GM12872 (cell line): ENCODE measurements at regions not wholly inside any gene's neighbourhood (a gene's known extent, or its start where the extent isn't known, plus 50 kb on each side); places are given as distances from the start of the nearest gene placed in this dataset.

ENCODE experiments used
- TF ChIP-seq, protein P1 (sequence below): IDR thresholded peaks from 3 replicates; pipeline ENCODE4 v1.5.1; 2011; ENCODE audit warnings: low read depth, mild to moderate bottlenecking, low read length, moderate library complexity; ENCODE audit not compliant: insufficient read depth

DNA sequence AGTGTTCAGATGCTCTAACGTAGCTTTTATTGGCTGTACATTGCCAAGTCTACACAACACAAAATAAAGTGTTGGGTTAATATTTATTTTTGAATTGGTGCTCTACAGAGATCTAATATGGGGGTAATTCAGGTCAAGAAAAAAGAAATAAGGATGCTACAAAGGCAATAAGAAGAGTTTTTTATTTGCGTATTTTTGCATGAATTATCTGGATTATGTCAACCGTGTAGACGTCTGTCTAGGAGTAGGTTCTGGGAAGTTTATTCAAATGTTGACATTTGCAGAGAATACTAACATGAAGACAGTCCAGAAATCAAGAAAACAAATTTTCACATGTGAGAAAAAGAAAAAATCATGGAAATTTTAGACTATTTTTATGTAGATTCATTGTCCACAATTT, 876.7 kb upstream of the POU3F3 start:
- TF ChIP-seq, protein P1, sequence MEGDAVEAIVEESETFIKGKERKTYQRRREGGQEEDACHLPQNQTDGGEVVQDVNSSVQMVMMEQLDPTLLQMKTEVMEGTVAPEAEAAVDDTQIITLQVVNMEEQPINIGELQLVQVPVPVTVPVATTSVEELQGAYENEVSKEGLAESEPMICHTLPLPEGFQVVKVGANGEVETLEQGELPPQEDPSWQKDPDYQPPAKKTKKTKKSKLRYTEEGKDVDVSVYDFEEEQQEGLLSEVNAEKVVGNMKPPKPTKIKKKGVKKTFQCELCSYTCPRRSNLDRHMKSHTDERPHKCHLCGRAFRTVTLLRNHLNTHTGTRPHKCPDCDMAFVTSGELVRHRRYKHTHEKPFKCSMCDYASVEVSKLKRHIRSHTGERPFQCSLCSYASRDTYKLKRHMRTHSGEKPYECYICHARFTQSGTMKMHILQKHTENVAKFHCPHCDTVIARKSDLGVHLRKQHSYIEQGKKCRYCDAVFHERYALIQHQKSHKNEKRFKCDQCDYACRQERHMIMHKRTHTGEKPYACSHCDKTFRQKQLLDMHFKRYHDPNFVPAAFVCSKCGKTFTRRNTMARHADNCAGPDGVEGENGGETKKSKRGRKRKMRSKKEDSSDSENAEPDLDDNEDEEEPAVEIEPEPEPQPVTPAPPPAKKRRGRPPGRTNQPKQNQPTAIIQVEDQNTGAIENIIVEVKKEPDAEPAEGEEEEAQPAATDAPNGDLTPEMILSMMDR, result no peak

DNA sequence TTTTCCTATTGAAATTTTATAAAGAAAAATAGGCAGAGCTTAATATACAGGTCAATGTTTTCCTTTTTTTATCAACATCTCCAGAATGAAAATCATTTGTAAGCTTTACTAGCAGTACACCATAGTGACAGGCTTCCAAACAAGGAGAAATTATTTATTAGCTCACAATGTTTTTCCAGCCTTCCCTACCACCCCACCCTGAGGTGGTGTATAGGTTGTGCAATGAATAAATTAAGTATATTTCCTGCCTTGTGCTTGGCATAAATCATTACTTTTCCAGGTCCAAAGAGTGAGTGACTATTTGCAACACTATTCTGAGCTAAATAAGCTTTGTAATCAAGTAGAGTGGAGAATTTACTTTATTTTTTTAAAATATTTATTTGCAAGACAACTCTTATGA, 876.2 kb upstream of the POU3F3 start:
- TF ChIP-seq, protein P1, result no peak

DNA sequence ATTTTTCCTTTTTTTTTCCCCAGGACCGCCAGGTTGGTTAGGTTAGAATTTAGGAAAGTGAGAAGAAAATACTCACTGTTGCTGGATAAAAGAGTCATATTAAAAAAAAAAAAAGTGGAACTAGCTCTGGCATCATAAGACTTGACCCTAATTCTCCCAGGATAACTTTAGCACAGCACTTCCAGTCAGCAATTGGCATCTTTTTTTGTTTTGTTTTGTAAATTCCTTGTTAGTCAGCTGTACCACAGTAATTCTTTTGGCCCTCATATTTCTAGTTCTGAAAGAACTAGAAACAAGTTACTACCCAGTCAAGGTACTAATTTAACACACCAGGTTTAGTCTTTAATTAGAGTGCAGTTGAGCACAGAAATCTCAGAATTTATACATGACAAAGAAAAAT, 873.5 kb upstream of the POU3F3 start:
- TF ChIP-seq, protein P1, result no peak

DNA sequence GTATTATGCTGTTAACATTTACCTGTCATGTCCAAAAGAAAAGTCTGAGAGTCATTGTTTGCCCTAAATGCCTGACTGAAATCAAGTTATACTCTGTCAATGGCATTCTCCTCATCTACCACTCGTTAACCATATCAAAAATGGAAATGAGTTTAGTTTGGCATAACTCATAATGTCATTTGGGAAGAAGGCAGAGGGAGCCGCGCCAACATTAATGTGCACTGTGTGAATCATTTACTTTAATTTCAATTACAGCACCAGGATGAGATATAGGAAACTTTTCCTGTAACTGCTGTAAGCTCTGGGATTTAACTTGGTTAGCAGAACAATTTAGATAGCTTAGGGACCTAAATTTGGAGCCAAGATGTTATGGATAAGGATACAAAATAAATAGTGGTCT, 871.2 kb upstream of the POU3F3 start:
- TF ChIP-seq, protein P1, result no peak

DNA sequence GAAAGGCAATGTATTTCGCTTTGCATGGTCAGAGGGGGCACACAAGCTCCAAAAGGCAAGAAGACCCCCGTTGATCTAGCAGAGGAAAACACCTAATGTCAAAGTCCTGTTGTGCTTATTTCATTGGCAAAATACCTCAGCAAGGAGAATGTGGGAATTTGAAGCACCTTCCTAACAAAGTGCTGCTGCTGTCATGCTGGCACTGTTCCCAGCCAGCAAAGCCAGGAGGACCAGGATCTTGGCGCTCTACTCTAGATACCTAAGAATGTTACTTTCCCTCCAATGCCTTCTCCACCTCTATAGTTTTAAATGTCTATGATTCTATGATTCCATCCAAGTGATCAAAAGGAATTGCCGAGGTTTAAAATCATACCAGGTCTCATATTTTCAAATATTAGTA, 867.9 kb upstream of the POU3F3 start:
- TF ChIP-seq, protein P1, result no peak

DNA sequence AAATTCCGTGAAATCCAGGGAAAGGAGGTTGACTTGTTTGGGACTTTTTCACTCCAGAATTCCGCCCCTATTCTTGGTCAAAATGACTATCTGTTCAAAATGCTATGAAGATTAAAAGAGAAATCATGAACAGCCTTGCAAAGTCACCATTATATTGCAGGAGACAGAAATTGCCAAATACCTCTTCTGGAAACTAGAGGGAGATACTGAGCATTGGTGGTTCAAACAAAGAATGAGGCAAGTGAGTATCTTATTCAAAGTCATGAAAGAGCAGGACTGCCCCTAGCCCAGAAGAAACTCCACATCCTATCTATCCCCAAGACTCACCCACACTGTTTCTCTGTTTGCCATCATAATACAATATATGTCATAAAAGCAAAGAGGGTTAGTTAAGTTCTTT, 862.3 kb upstream of the POU3F3 start:
- TF ChIP-seq, protein P1, result peak; percentile 18; the same call in 1 of the 3 replicates

DNA sequence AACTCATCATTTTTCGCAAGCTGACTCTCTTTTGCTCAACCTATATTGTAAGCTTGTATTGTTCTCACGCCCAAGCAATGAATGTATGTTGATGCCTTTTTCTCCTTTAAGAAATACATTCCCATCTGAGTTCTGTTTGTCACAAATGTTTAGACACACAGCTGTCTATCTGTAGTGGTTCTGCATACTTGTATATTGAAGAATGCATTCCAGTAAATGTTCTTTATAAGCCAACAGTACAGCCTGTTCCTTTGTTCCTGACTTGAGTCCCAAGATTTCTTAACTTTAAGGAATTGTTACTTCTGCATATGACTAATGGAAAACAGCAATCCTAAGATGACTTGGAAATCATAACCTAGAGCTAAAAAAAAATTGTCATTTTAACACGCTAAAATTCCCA, 849.1 kb upstream of the POU3F3 start:
- TF ChIP-seq, protein P1, result no peak

DNA sequence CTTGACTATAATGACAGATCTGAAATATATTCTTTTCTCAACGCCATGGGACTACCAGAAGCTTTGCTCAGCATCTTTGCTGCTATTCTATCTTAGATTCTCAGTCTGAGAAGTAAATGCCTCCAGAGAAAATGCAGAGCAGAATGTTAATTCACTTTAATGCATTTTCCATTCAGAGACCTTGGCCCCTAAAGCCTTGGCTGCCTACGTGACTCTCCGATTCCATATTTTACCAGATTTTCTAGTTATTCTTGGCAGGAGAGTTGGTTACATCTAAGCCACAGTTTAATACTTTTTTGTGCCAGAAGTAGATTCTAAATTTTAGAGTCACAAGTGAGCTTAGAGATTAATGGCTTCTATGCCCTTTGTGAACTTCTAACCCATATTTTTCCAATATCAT, 837.1 kb upstream of the POU3F3 start:
- TF ChIP-seq, protein P1, result no peak
